Duodenal mucosa (tissue), 2 donors: ENCODE measurements at regions not wholly inside any gene's neighbourhood (a gene's known extent, or its start where the extent isn't known, plus 50 kb on each side); places are given as distances from the start of the nearest gene placed in this dataset.

Experiments
- H3K27ac ChIP-seq: one replicate; pipeline ENCODE4 v1.7.0; 2013; ENCODE audit warnings: low read depth, low read length
- H3K27me3 ChIP-seq, 2 donors: one replicate each; pipeline ENCODE4 v1.7.0; 2013; ENCODE audit warnings: low read length in 2 of 2, control low read depth in 1 of 2; ENCODE audit not compliant: insufficient read depth in 2 of 2, control insufficient read depth in 1 of 2
- H3K36me3 ChIP-seq, 2 donors: one replicate each; pipeline ENCODE4 v1.7.0; 2013; ENCODE audit warnings: low read length in 2 of 2, control low read depth in 1 of 2; ENCODE audit not compliant: insufficient read depth in 2 of 2, control insufficient read depth in 1 of 2
- H3K4me1 ChIP-seq, 2 donors: one replicate each; pipeline ENCODE4 v1.7.0; 2013; ENCODE audit warnings: low read length in 2 of 2, control low read depth in 1 of 2; ENCODE audit not compliant: insufficient read depth in 2 of 2, control insufficient read depth in 1 of 2
- H3K4me3 ChIP-seq, 2 donors: one replicate each; pipeline ENCODE4 v1.7.0; 2013; ENCODE audit warnings: low read length in 2 of 2, low read depth in 1 of 2
- H3K9ac ChIP-seq, 2 donors: one replicate each; pipeline ENCODE4 v1.7.0; 2013; ENCODE audit warnings: low read length in 2 of 2, low read depth in 1 of 2
- H3K9me3 ChIP-seq, 2 donors: one replicate each; pipeline ENCODE4 v1.7.0; 2013; ENCODE audit warnings: low read length in 2 of 2, control low read depth in 1 of 2; ENCODE audit not compliant: control insufficient read depth in 1 of 2

DNA sequence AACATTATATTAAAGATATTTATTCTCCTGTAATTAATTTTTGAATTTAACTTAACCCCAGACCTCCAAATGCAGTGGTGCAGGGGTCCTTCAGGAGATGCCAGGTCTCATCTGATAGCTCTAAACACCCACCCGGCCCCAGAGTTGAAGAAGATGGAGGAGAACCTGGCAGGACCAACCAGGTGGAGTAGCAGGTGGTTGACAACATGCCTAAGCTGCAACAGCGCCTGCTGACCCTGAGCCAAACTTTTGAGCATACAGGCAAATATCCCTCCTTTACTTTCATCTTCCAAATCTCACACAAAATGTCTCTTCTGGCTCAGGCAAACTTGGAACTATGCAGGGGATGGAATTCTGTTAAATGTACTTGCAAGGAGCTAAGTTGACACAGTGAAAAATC lies 145.3 kb upstream of the TCF21 start:
- H3K4me3 ChIP-seq, result no peak overlapping the region
- no peaks in the 10 kb centered on the region for H3K27me3 ChIP-seq
- H3K9me3 ChIP-seq, result no peaks in the 10 kb centered on the region
- H3K27ac ChIP-seq, result no peak overlapping the region
- H3K36me3 ChIP-seq, result no peaks in the 10 kb centered on the region
- no peaks in the 10 kb centered on the region for H3K4me1 ChIP-seq
- no peak overlapping the region for H3K9ac ChIP-seq

- Histone ChIP-seq H3K27me3 (no peaks in the 10 kb centered on the region), H3K4me3 (no peak overlapping the region), H3K27ac (no peak overlapping the region), H3K4me1 (no peaks in the 10 kb centered on the region), H3K9me3 (no peaks in the 10 kb centered on the region), H3K36me3 (no peaks in the 10 kb centered on the region), H3K9ac (no peak overlapping the region)
Observed at GRCh38 chr6:133746417-133746770, 142.5 kb upstream of the TCF21 start.

DNA sequence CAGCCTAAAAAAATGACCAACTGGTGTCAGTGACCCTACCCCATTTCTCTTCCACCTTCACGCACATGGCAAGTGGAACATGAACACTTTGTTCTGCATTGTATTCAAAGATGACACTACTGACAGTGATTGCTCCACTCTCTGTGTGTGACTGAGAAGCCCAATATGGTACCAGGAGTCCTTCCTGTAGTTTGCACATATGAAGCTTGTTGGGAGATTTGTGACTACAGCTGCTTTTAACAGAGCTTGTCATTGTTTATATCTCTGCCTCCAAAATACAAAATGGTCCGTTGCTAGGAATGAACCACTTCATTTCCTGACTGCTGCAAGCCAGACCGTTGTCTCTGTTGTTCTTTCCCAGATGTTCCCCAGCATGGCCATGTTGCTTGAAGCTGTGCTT lies 140.3 kb upstream of the TCF21 start:
- Histone ChIP-seq H3K9me3 (no peaks in the 10 kb centered on the region), H3K27me3 (no peaks in the 10 kb centered on the region), H3K4me3 (no peak overlapping the region), H3K36me3 (no peaks in the 10 kb centered on the region), H3K9ac (no peak overlapping the region), H3K4me1 (no peaks in the 10 kb centered on the region), H3K27ac (no peak overlapping the region)

- no peak overlapping the region for H3K27ac ChIP-seq
- no peaks in the 10 kb centered on the region for H3K27me3 ChIP-seq
- no peak overlapping the region for H3K4me3 ChIP-seq
Observed at GRCh38 chr6:133749427-133749826, 139.5 kb upstream of the TCF21 start.

DNA sequence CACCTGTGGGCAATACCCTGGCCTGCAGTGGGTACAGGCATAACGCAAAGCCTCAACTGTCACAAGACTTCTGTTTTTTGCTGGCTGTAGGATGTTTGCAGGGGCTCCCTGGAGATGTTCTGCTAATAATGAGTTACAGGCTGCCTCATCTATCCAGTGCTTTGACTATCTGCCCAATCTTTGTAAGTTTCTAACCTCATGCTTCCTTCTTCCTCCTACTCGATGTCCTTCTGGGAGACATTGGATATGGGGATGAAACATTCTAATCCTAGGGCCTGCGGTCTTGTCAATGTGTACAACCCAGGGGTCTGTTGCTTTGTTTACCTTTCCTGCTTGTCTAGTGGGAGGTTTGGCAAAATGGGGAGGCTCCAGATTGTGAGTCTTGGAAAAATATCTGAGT lies 136.8 kb upstream of the TCF21 start:
- H3K4me1 ChIP-seq, result no peaks in the 10 kb centered on the region

More at GRCh38 chr6:133749427-133749826, 139.5 kb upstream of the TCF21 start:
- no peaks in the 10 kb centered on the region for H3K9me3 ChIP-seq
- H3K9ac ChIP-seq, result no peak overlapping the region
- no peaks in the 10 kb centered on the region for H3K36me3 ChIP-seq
- H3K4me1 ChIP-seq, result no peaks in the 10 kb centered on the region

DNA sequence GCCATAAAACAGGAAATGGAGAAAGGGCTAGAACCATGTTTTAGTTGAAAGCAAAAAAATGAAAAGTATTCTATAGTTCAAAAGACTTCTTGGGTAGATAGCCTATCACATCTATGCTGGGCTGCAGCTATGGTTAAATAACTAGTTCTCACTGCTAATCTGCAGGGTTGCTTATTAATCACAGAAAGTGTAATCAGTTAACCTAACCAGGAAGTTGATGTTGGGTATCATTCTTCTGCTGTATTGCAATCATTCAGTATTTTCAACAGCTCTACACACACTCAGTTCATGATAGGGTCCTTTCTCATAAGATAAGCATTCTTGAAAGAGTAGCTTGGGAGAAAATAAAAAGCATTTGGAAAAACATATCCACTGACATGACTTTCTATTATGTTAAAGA lies 135.2 kb upstream of the TCF21 start:
- no peak overlapping the region for H3K4me3 ChIP-seq
- no peaks in the 10 kb centered on the region for H3K36me3 ChIP-seq
- H3K4me1 ChIP-seq, result no peaks in the 10 kb centered on the region
- no peak overlapping the region for H3K9ac ChIP-seq
- H3K27me3 ChIP-seq, result no peaks in the 10 kb centered on the region
- no peak overlapping the region for H3K27ac ChIP-seq
- no peaks in the 10 kb centered on the region for H3K9me3 ChIP-seq

More for the DNA sequence above, 136.8 kb upstream of the TCF21 start:
- Histone ChIP-seq H3K27ac (no peak overlapping the region), H3K4me3 (no peak overlapping the region), H3K27me3 (no peaks in the 10 kb centered on the region), H3K9me3 (no peaks in the 10 kb centered on the region), H3K36me3 (no peaks in the 10 kb centered on the region), H3K9ac (no peak overlapping the region)

DNA sequence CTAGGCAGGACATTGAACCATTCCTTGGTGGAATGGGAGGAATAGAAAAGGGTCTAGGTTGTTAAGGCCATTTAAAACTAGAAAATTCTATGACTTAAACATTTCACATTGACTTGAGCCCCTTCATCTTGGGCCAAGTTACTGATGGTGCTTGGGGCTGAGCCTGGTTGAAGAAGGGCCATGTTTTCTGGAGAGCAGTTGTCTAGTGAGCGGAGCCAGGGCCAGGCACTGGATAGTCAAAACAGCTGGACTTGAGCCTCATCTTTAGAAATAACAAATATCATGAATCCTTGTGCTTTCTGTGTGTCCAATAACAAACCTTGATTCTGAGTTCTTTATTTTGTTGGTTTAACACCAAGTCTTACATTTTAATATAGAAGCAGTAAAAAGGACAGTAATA lies 134.6 kb upstream of the TCF21 start:
- Histone ChIP-seq H3K4me1 (no peaks in the 10 kb centered on the region), H3K9ac (no peak overlapping the region), H3K27ac (no peak overlapping the region), H3K4me3 (no peak overlapping the region), H3K9me3 (no peaks in the 10 kb centered on the region), H3K27me3 (no peaks in the 10 kb centered on the region), H3K36me3 (no peaks in the 10 kb centered on the region)

- H3K9ac ChIP-seq, result no peak overlapping the region
- no peaks in the 10 kb centered on the region for H3K36me3 ChIP-seq
- no peak overlapping the region for H3K27ac ChIP-seq
- H3K4me1 ChIP-seq, result no peaks in the 10 kb centered on the region
- H3K27me3 ChIP-seq, result no peaks in the 10 kb centered on the region
- no peaks in the 10 kb centered on the region for H3K9me3 ChIP-seq
- H3K4me3 ChIP-seq, result no peak overlapping the region
Observed at GRCh38 chr6:133756078-133756695, 132.7 kb upstream of the TCF21 start.

GRCh38 chr6:133757335-133757734 lies 131.6 kb upstream of the TCF21 start:
- H3K9ac ChIP-seq, result no peak overlapping the region
- H3K36me3 ChIP-seq, result no peaks in the 10 kb centered on the region
- H3K4me3 ChIP-seq, result no peak overlapping the region
- no peaks in the 10 kb centered on the region for H3K9me3 ChIP-seq
- H3K27ac ChIP-seq, result no peak overlapping the region
- no peaks in the 10 kb centered on the region for H3K4me1 ChIP-seq
- H3K27me3 ChIP-seq, result no peaks in the 10 kb centered on the region

GRCh38 chr6:133758815-133759335 lies 130.0 kb upstream of the TCF21 start:
- no peaks in the 10 kb centered on the region for H3K9me3 ChIP-seq
- no peak overlapping the region for H3K4me3 ChIP-seq
- no peak overlapping the region for H3K27ac ChIP-seq
- H3K9ac ChIP-seq, result no peak overlapping the region
- no peaks in the 10 kb centered on the region for H3K36me3 ChIP-seq
- H3K27me3 ChIP-seq, result no peaks in the 10 kb centered on the region
- no peaks in the 10 kb centered on the region for H3K4me1 ChIP-seq

DNA sequence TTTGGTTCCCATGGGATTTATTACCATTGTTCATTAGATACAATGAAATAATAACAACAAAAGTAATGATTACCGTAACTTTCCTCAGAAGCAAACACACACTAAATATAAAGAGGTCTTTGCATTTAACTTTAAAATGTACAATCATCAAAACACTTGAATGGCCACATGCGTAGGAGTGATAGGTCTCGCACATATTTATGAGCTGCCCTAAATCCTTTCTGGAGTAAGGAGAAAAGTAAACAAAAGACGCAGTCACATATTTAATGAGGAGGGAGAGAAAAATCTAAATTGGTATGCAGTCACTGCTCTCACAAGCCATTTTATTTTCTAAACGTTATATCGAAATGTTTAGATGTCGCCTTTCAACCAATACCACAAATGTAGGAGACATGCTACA lies 129.4 kb upstream of the TCF21 start:
- Histone ChIP-seq H3K4me1 (no peaks in the 10 kb centered on the region), H3K4me3 (no peak overlapping the region), H3K27me3 (no peaks in the 10 kb centered on the region), H3K9me3 (no peaks in the 10 kb centered on the region), H3K36me3 (no peaks in the 10 kb centered on the region), H3K27ac (no peak overlapping the region), H3K9ac (no peak overlapping the region)
